Right lobe of liver (tissue), 6 donors: ENCODE measurements at regions not wholly inside any gene's neighbourhood (a gene's known extent, or its start where the extent isn't known, plus 50 kb on each side); places are given as distances from the start of the nearest gene placed in this dataset.

Experiments used
- ATAC-seq, 4 donors: fragments of 200-7000 bp; cut with Tn5 transposase; one replicate each; pipeline ENCODE4 v1.9.1; 2020; ENCODE audit warnings: mild to moderate bottlenecking in 4 of 4, moderate library complexity in 4 of 4
- DNase-seq, 3 donors: peaks; one replicate each; pipeline ENCODE4 v3.0.0-alpha.2; 2020
- H3K27ac ChIP-seq, 3 donors: fragments of 200-600 bp; one replicate each; pipeline ENCODE4 v1.8.0; 2022
- H3K27me3 ChIP-seq, 2 donors: fragments of 200-600 bp; one replicate each; pipeline ENCODE4 v1.8.0; 2022
- H3K36me3 ChIP-seq, 4 donors: fragments of 200-600 bp; sonication (generic) in 1 of 4; one replicate each; pipeline versions ENCODE4 v1.5.1 to v1.8.0; 2017 to 2022; ENCODE audit warnings: control low read depth in 1 of 4
- H3K4me1 ChIP-seq, 4 donors: fragments of 200-600 bp; sonication (generic) in 1 of 4; one replicate each; pipeline versions ENCODE4 v1.5.1 to v1.8.0; 2017 to 2022; ENCODE audit warnings: control low read depth in 1 of 4
- H3K4me3 ChIP-seq, 3 donors: fragments of 200-600 bp; one replicate each; pipeline ENCODE4 v1.8.0; 2022
- H3K9me3 ChIP-seq, 4 donors: fragments of 200-600 bp; sonication (generic) in 1 of 4; one replicate each; pipeline versions ENCODE4 v1.5.1 to v1.8.0; 2017 to 2022; ENCODE audit warnings: control low read depth in 1 of 4
- POLR2A ChIP-seq: fragments of 450-650 bp; IDR thresholded peaks from one replicate; pipeline ENCODE4 v1.6.1; 2017; ENCODE audit warnings: antibody characterized with exemption, mild to moderate bottlenecking
- WGBS: methylation state at CpG from one replicate; pipeline ENCODE4 v1.1.6; 2018; ENCODE audit warnings: low coverage, low lambda C conversion rate; ENCODE audit not compliant: insufficient coverage; ENCODE audit errors: missing lambda C conversion rate; 5-methylcytosine and 5-hydroxymethylcytosine counted together
- intact Hi-C, 2 donors: fragments of 100-400 bp; cut with DNase I; formaldehyde crosslinking; loops; one replicate each; pipeline versions ENCODE4 v1.11.2 to v1.14.1; 2022
- TF ChIP-seq, protein P1 (sequence below), 4 donors: fragments of 200-600 bp in 3 of 4; fragments of 450-650 bp in 1 of 4; IDR thresholded peaks; one replicate each; pipeline versions ENCODE4 v1.5.1 to v1.8.0; 2016 to 2022; ENCODE audit warnings: antibody characterized with exemption in 4 of 4, mild to moderate bottlenecking in 2 of 4
- donor health status: DM: no; HTN: yes; CAD: no.
- donor health status: DM: no; HTN: no; CAD: no.
- donor health status: DM: no; HTN: no; CAD: no.
- donor health status: DM: no; HTN: yes; CAD: no.
- donor health status: DM: no; HTN: yes; CAD: no.

DNA sequence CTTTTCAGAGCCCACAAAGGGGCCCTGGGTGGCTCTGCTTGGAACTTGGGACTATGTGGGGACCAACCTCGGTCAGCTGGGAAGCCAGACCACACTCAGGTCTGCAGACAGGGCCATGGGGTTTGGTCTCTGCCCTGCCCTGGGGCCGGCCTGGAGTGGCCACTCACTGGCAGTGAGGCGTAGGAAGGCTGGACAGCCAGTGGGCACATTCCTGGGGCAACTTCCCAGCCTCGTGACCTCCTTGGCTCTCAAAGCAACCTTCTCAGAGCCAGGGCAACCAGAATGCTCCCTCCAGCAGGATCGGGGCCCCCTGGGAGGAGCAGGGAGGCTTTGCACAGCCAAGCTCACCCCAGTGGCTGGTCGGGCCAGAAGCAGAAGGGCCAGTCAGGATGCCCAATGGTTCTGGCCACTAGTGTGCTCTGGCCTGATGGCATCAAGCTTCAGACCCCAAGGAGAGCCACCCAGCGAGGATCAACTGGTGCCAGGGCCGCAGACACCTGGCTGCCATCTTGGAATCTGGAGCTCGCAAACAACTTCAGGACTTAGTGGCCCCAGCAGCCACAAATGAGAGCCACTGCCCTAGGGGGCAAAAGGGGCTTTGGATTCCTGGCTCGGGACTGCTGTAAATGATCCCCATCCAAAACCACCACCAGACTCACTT, 87.1 kb downstream of the MYEOV start:
- no peak overlapping the region for H3K27ac ChIP-seq
- DNase-seq: peak in 2 of 3 donors; percentile 39
- TF ChIP-seq POLR2A: no peak
- TF ChIP-seq, protein P1, sequence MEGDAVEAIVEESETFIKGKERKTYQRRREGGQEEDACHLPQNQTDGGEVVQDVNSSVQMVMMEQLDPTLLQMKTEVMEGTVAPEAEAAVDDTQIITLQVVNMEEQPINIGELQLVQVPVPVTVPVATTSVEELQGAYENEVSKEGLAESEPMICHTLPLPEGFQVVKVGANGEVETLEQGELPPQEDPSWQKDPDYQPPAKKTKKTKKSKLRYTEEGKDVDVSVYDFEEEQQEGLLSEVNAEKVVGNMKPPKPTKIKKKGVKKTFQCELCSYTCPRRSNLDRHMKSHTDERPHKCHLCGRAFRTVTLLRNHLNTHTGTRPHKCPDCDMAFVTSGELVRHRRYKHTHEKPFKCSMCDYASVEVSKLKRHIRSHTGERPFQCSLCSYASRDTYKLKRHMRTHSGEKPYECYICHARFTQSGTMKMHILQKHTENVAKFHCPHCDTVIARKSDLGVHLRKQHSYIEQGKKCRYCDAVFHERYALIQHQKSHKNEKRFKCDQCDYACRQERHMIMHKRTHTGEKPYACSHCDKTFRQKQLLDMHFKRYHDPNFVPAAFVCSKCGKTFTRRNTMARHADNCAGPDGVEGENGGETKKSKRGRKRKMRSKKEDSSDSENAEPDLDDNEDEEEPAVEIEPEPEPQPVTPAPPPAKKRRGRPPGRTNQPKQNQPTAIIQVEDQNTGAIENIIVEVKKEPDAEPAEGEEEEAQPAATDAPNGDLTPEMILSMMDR (IDR thresholded peaks at IDR 0.05): no peak
- no peak for ATAC-seq
- H3K27me3 ChIP-seq: no peaks in the 10 kb centered on the region
- no peaks in the 10 kb centered on the region for H3K36me3 ChIP-seq
- 53% methylated on average over 2 of the region's 10 CpGs for WGBS
- H3K4me3 ChIP-seq: no peak overlapping the region
- no peaks in the 10 kb centered on the region for H3K4me1 ChIP-seq
- intact Hi-C loops: no loop called here
- no peaks in the 10 kb centered on the region for H3K9me3 ChIP-seq

DNA sequence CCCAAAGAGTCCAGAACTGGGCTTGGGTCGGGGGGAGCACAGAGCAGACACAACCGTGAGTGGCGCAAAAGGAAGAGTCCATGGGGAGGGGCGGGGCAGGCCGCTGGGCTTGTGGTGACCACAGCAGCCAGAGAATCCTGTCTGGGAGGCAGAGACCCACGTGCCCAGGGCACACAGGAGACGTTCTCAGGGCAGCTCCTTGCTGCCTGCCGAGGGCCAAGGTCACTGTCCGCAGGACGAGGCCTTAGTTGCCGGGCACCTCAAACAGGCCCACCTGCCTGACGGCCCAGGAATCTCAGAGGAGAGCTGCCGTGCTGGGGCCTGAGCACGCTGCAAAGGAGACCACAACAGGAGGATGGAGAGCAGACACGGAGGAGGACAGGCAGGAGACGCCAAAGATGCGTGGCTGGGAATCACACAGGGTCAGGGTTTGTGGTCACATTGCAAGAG, 87.8 kb downstream of the MYEOV start:
- peak; percentile 18 to 51 (median 40) for DNase-seq
- no peak for ATAC-seq
- intact Hi-C loops: no loop called here
- peak overlapping the region in 1 of 3 donors; percentile 21 for H3K27ac ChIP-seq
- H3K4me3 ChIP-seq: peak overlapping the region in 1 of 3 donors; percentile 9
- H3K4me1 ChIP-seq: no peaks in the 10 kb centered on the region
- TF ChIP-seq POLR2A: no peak
- TF ChIP-seq, protein P1 (IDR thresholded peaks at IDR 0.05): no peak
- H3K9me3 ChIP-seq: no peaks in the 10 kb centered on the region
- H3K36me3 ChIP-seq: no peaks in the 10 kb centered on the region
- no peaks in the 10 kb centered on the region for H3K27me3 ChIP-seq
- WGBS: 52% methylated on average over 4 of the region's 17 CpGs

DNA sequence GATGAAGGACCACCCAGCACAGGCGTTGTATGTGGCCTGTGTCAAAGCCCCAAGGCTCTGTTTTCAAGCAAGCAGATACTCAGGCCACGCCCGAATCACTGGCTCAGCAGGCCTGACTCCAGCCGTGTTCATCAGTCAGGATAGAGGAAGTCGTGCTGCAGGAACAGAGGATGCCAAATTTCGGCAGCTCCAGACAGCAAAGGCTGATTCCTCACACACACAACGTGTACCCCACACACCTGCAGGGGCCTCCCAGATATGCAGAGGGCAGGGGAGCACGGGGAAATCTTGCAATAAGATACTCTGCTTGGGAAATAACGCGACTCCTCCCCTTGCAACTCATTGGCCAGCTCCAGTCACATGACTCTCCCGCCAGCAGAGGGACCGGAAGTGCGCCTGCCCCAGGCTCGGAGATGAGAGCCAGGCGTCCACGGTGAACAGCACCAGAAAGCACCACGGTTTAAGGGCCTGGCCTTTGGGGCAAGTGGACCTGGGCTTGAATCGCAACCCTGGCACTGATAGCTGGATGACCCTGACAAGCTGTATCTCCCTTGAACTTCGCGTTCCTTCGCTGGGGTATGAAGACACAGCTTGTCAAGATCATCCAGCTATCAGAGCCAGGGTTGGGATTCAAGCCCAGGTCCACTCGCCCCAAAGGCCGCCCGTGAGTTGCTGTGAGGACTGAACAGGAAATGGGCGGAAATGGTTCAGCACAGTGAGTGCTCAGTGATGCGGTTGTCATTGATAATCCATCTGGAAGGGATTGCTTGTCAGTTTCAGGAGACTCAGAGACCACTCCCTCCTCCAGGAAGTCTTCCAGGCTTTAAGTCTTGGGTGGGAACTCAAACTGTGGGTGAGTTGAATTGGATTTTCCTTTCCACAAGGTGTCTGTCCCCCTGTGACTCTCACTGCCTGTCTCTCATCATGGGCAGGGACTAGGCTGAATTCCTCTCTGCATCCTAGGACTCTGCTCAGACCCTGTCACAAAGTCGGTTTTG, 88.5 kb downstream of the MYEOV start:
- DNase-seq: peak; percentile 41 to 68 (median 60)
- peak; percentile 58 to 78 (median 64) for ATAC-seq
- H3K9me3 ChIP-seq: no peaks in the 10 kb centered on the region
- no peaks in the 10 kb centered on the region for H3K27me3 ChIP-seq
- TF ChIP-seq, protein P1 (IDR thresholded peaks at IDR 0.05): no peak
- TF ChIP-seq POLR2A: no peak
- H3K27ac ChIP-seq: peak overlapping the region in 1 of 3 donors; percentile 21
- no peaks in the 10 kb centered on the region for H3K36me3 ChIP-seq
- intact Hi-C loops: no loop called here
- H3K4me1 ChIP-seq: no peaks in the 10 kb centered on the region
- 62% methylated on average over 6 of the region's 27 CpGs for WGBS
- H3K4me3 ChIP-seq: peak overlapping the region in 2 of 3 donors; percentile 4 to 9

DNA sequence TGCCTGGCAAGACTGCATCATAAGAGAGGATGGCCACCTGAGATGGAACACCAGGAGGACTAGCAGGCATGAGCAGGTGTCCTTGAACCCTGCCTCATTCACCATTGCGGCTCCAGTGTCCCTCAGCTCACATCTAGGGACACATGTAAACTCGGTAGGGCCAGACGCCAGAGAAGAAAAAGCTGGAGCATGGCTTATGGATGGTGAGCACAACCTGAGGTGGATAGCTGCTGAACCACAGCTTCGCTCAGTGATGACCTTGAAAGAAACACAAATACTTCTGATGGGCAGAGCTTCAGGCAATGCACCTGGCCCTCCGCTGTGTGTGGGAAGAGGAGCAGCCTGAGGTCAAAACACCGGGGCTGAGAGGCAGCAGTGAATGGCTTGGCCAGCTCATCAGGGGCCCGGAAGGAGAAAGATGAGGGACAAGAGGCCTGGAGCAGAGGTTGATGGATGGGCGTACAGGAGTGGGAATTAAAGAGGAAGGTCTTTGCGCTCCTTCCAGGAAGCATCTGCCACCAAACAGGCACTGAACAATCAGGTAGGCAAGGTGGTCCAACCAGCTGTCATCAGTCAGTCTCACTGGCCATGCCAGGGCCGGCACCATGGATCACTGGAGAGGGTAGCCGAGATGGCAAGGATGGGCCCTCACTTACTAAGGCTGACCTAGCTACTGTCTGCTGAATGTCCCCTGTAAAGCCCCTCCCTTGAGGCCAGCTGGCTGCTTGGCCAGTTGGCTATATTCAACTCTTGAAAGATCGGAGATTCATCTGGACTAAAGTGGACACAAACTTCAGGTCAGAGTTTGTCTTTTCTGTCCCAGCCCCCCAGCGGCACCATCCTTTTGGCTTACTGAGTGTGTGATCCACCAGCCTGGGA, 89.7 kb downstream of the MYEOV start:
- H3K27ac ChIP-seq: no peak overlapping the region
- 92% methylated on average over 9 of the region's 13 CpGs for WGBS
- TF ChIP-seq POLR2A: no peak
- TF ChIP-seq, protein P1 (IDR thresholded peaks at IDR 0.05): no peak
- H3K4me3 ChIP-seq: no peak overlapping the region
- H3K36me3 ChIP-seq: no peaks in the 10 kb centered on the region
- no peaks in the 10 kb centered on the region for H3K27me3 ChIP-seq
- ATAC-seq (no peak), DNase-seq (peak in 1 of 3 donors; percentile 38)
- no peaks in the 10 kb centered on the region for H3K4me1 ChIP-seq
- intact Hi-C loops: no loop called here
- H3K9me3 ChIP-seq: no peaks in the 10 kb centered on the region
